GM18508 (cell line): ENCODE measurements at regions not wholly inside any gene's neighbourhood (a gene's known extent, or its start where the extent isn't known, plus 50 kb on each side); places are given as distances from the start of the nearest gene placed in this dataset.

Experiments used
- ATAC-seq: cut with Tn5 transposase; IDR thresholded peaks from one replicate; pipeline ENCODE4 v1.9.1; 2021; ENCODE audit warnings: moderate number of reproducible peaks; ENCODE audit not compliant: insufficient read depth, unreplicated experiment

DNA sequence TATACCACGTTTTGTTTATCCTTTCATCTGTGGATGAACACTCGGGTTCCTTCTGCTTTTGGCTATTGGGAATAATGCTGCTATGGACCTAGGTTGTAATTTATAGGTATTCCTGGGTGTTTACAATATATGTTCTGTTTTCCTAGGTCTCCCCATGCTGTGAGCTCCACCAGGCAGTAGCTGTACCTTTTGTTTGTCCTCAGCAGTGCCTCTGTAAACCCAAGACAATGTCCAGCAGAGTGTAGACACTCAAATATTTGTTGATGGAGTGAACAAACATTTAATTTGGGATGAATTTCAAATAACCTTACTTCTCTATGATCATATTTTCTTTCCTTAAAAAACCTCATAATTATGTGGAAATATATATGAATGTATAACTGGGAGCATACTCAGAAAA lies 259.5 kb upstream of the BOD1L1 start:
- no peak for ATAC-seq

- no peak for ATAC-seq
These were observed 260.6 kb upstream of the BOD1L1 start for GRCh38 chr4:13888112-13888511.

DNA sequence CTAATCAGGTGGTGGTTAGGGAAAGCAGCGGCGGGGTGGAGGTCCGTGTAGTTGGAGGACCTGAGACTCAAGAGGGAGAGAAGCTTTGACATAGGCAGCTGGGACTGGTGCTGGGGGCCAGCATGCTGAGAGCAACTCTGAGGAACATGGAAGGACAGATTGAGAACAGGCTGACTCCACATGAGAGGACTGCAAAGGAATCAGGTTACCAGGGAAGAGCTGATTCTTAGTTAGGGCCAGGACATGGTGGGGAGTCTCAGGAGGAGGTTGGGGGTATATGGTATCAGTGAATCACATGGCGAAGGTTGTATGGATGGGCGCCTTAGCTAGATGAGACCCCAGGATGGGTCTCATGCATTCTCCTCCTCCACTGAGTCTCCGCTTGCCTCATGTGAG lies 264.0 kb upstream of the BOD1L1 start:
- no peak for ATAC-seq

GRCh38 chr4:13892739-13893105 lies 265.2 kb upstream of the BOD1L1 start:
- ATAC-seq: no peak

GRCh38 chr4:13893211-13893610 lies 265.7 kb upstream of the BOD1L1 start:
- no peak for ATAC-seq

DNA sequence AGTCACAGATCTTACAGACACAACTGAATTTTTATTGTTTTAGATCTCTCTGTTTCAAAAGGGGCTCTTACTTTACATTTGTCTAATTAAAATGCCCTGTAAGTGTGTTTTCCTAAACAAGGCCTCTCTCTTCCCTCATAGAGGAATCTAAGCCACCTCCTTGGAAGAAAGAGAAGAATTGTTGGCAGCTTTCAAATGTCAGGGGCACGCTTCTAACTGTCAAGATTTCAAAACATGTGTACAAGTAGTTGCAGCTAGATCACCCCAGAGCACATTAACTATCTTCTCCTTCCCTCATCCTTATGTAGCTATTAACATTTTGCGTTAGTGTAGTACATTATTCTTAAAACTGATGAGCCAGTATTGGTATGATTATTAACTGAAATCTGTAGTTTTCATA lies 266.5 kb upstream of the BOD1L1 start:
- no peak for ATAC-seq

GRCh38 chr4:13900780-13901179 lies 273.3 kb upstream of the BOD1L1 start:
- no peak for ATAC-seq

- ATAC-seq: no peak
These were observed 274.6 kb upstream of the BOD1L1 start for GRCh38 chr4:13902146-13902545.

GRCh38 chr4:13903061-13903460 lies 275.5 kb upstream of the BOD1L1 start:
- ATAC-seq: no peak

DNA sequence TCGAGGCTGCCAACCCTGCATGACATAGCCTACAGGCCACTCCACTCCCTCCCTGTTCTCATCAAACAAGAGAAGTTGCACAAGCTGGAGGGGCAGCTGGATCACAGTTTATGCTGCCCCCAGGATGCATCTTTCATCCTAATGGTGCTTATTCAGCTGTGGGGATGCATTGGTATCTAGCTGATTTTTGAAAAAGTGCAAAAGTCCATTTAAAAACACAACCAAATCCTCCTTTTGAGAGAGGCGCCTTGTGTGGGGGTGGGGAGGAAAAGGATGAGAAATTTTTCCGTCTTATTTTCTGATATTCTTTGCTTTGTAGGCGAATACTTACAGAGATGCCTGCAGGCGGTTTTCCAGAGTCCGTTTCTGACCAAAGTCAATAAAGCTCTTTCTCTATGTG lies 276.4 kb upstream of the BOD1L1 start:
- no peak for ATAC-seq

GRCh38 chr4:13905543-13905942 lies 278.0 kb upstream of the BOD1L1 start:
- no peak for ATAC-seq

GRCh38 chr4:13906727-13907126 lies 279.2 kb upstream of the BOD1L1 start:
- no peak for ATAC-seq

- no peak for ATAC-seq
These were observed 279.8 kb upstream of the BOD1L1 start for GRCh38 chr4:13907255-13907751.

- no peak for ATAC-seq
These were observed 280.9 kb upstream of the BOD1L1 start for GRCh38 chr4:13908455-13908854.

DNA sequence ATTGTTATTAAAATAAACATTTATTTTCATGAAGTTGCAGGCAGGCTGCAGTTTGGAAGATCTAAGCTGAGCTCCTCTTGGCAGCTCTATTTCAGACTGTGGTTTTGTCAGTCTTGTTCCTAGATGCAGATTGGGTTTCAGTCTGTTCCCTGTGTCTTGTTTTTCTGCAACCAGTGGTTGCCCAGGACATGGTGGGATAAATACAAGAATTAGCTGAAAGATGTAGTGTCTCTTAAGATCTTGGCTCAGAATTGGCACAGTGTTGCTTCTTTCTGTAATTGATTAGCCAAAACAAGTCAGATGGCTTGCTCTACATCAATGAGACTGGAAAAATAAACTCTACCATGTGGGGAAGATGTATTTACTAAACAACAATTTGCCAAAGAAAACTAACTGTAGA lies 283.0 kb upstream of the BOD1L1 start:
- no peak for ATAC-seq

- ATAC-seq: no peak
These were observed 283.7 kb upstream of the BOD1L1 start for GRCh38 chr4:13911256-13911655.

DNA sequence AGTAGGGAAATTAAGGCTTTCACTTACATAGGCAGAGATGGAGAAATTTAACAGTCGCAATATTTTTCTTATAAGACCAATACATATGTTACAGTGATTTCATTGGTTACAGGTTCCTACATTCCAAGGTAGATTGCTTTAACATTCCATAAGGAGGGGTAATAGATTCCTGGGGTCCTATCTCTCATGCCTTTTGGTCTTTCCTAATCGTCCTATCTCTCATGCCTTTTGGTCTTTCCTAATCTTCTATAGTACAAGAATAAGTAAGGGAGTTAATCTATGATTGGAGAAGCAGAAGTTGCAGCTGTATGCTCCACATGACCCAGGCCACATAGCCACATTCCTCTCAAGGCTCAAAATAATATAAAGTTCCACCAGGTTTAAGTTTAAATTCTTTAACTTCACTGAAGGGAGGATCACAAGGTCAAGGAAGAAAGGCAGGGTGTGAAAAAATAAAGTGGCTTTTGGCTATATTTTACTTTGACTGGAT lies 285.0 kb upstream of the BOD1L1 start:
- no peak for ATAC-seq

- no peak for ATAC-seq
These were observed 285.4 kb upstream of the BOD1L1 start for GRCh38 chr4:13912966-13913365.

GRCh38 chr4:13917015-13917414 lies 289.5 kb upstream of the BOD1L1 start:
- ATAC-seq: no peak

DNA sequence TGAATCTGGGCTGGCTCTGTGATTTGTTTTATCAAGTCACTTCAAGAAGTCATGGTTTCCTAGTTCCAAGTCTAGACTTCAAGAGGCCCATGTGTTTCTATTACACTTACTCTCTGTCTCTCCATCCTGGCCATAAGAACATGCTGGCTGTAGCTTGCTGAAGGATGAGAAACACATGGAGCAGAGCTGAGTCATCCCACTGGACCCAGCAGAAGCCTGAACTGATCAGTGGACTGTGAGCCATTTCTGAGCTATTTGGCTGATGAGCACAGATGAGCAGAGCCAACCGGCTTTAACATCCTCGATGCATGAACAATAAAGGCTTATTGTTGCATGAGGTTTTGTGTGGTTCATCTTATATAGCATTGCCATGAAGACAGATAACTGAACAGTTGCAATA lies 290.6 kb upstream of the BOD1L1 start:
- no peak for ATAC-seq

GRCh38 chr4:13918991-13919441 lies 291.5 kb upstream of the BOD1L1 start:
- no peak for ATAC-seq

DNA sequence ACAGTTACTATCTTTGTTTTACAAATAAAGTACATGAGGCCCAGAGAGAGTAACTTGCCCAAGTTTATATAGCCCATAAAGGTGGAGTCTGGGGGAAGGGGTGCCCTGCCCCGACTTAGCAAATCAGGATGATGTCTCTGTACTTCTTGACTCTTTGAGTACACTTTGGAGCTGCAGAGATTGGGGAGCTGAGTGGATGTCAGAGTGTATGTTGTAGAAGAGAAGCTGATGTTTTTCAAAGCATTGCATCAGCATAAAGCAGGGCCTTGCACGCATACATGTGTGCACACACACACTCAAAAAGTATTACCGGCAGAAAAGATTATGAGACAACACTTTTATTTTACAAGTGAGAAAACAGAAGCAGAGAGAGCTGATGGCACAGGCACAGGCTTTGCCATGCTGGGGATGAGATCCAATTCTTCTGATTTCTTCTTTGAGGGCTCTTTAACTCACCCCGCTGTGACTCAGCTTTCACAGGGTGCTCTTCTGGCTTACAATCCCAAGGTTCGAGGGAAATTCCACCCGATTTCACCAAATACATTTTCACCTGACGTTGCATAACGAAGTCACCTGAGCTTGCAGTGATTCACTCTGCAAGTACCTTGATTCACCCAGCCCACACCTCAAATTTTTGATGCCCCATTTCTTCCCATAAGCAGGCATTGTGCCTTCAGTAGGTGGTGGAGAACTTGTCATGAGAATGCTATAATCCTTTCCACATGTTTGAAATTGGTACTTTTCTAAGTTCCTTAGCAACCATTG lies 292.8 kb upstream of the BOD1L1 start:
- no peak for ATAC-seq
